Gastrocnemius medialis (tissue), 4 donors: ENCODE measurements at regions not wholly inside any gene's neighbourhood (a gene's known extent, or its start where the extent isn't known, plus 50 kb on each side); places are given as distances from the start of the nearest gene placed in this dataset.

ENCODE experiments used
- POLR2A ChIP-seq, 2 donors: fragments of 450-650 bp; IDR thresholded peaks; one replicate each; pipeline ENCODE4 v1.6.1; 2017; ENCODE audit warnings: antibody characterized with exemption in 2 of 2, mild to moderate bottlenecking in 2 of 2, moderate library complexity in 2 of 2
- TF ChIP-seq, protein P1 (sequence below), 5 experiments: fragments of 450-650 bp in 3 of 5; fragments of 200-600 bp in 2 of 5; sonication (generic) in 2 of 5; IDR thresholded peaks in 4 of 5; conservative IDR thresholded peaks in 1 of 5; 1 replicate in 4 of 5; 2 replicates in 1 of 5; pipeline ENCODE4 v1.5.1; 2016 to 2019; ENCODE audit warnings: antibody characterized with exemption in 5 of 5, mild to moderate bottlenecking in 3 of 5, moderate library complexity in 3 of 5

DNA sequence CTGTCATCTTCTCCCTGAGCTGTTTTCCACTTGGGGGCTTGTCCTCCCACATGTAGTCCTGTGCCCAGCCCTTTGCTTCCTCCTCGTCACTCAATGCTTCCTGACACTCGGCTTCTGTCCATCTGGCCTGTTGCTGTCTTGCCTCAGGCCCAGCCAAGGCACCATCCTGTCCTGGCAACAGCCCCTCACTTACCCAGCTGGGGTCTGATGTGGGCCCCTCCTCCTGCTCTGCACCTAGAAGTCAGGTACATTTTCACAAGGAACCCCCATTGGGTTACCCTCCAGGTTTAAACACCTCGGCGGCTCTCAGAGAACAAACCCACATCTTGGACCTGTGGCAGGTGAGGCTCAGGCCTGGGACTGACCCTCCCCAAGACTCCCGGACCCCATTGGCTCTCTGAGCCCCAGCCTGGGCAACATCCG lies 784.8 kb downstream of the TBC1D22A start:
- TF ChIP-seq, protein P1, sequence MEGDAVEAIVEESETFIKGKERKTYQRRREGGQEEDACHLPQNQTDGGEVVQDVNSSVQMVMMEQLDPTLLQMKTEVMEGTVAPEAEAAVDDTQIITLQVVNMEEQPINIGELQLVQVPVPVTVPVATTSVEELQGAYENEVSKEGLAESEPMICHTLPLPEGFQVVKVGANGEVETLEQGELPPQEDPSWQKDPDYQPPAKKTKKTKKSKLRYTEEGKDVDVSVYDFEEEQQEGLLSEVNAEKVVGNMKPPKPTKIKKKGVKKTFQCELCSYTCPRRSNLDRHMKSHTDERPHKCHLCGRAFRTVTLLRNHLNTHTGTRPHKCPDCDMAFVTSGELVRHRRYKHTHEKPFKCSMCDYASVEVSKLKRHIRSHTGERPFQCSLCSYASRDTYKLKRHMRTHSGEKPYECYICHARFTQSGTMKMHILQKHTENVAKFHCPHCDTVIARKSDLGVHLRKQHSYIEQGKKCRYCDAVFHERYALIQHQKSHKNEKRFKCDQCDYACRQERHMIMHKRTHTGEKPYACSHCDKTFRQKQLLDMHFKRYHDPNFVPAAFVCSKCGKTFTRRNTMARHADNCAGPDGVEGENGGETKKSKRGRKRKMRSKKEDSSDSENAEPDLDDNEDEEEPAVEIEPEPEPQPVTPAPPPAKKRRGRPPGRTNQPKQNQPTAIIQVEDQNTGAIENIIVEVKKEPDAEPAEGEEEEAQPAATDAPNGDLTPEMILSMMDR (IDR thresholded peaks at IDR 0.05 in 4 of 5, conservative IDR thresholded peaks at IDR 0.05 in 1 of 5), result no peak
- TF ChIP-seq POLR2A (IDR thresholded peaks at IDR 0.05), result no peak
